GM18499 (cell line): ENCODE measurements at regions not wholly inside any gene's neighbourhood (a gene's known extent, or its start where the extent isn't known, plus 50 kb on each side); places are given as distances from the start of the nearest gene placed in this dataset.

ENCODE experiments used
- ATAC-seq: cut with Tn5 transposase; IDR thresholded peaks from one replicate; pipeline ENCODE4 v1.9.1; 2021; ENCODE audit warnings: moderate number of reproducible peaks; ENCODE audit not compliant: insufficient read depth, unreplicated experiment

DNA sequence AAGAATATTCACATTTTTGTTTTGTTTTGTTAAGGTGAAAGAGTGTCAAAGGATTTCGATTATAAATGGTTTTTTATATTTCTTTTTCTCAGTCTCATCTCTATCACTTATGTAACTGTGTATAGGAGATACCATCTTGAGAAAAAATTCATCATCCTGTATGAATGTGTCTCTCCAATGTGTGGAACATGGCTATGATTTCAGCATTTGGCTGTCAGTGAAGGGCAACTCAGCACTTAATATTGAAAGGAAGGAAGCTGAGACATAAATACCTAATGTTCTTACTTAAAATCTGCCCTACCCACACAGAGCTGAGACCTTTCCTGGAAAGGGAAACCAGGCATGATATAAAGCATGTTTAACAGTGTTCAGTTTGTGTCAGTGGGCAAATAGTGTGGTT is 474.2 kb upstream of the RIOK2 start:
- no peak for ATAC-seq

GRCh38 chr5:97658116-97658900 is 475.3 kb upstream of the RIOK2 start:
- ATAC-seq = no peak

GRCh38 chr5:97666783-97667182 is 483.7 kb upstream of the RIOK2 start:
- ATAC-seq = no peak

DNA sequence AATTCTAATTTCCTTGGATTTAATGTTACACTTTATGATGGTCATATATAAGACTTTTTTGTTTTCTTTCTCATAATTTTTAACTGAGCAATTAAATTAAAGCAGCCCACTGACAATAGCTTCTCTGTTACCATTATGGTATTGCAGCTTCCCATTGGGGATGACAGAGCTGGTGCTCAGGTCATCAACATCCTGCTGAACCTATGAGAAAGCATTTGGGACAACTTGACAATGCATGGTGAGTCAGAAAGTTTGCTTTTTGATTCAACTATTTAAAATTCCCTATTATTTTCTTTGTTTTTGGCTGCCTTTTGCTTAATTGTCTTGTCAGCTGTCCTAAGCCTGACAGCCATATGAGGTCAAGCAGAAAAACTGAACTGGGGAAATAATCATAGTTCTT is 487.4 kb upstream of the RIOK2 start:
- ATAC-seq = no peak

DNA sequence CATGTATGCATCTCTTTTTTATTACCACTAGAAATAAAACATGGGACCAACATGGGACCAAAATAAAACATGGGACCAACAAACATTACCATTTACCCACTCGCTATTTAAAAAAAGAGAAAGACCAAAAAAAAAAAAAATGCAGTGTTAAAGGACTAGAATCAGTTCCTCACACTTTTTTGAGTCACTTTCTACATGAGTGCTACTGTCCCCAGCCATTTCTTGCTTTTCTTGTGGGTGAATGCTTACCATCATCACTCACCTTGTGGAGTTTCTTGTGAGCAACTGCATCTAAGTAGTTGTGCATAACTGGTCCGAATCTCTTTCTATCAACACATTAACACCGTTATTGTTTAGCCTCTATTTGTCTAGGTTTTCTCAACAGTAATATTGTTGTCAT is 493.6 kb upstream of the RIOK2 start:
- ATAC-seq = no peak

DNA sequence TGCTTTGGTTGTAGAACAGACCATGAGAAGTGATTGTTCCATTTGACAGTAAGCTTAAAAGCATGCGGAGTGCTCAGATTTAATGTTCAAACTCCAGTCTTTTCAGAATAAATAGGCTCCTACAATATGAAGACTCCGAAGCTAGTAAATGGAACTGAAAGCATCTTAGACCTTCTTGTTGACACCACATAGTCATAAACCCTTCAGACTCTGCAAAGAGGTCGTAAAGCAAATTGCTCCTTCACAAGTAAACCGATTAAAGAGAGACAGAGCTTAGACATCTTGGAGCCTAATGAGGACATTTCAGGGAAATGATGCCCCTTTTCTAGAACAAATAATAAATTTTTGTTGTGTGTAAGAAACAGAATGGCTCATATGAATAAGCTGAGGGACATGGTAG is 511.0 kb upstream of the RIOK2 start:
- no peak for ATAC-seq

DNA sequence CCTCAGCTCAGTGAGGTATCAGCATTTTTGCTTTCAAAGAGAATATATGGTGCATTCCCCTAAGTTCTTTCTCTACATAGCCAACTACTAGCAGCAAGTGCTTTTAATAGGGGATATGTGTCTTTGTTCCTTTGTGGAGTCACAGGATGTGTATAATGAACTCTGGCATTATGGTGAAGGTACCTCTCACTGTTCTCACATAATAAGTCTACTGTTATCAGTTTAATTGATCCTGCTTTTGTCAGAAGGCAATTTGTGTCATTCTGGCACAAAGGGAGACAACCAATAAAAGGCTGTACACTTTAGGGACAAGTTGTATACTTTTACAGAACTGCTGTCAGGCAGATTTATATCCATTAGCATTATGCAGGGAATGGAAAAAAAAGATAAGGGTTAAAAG is 531.4 kb upstream of the RIOK2 start:
- no peak for ATAC-seq

GRCh38 chr5:97726106-97726505 is 543.1 kb upstream of the RIOK2 start:
- no peak for ATAC-seq

DNA sequence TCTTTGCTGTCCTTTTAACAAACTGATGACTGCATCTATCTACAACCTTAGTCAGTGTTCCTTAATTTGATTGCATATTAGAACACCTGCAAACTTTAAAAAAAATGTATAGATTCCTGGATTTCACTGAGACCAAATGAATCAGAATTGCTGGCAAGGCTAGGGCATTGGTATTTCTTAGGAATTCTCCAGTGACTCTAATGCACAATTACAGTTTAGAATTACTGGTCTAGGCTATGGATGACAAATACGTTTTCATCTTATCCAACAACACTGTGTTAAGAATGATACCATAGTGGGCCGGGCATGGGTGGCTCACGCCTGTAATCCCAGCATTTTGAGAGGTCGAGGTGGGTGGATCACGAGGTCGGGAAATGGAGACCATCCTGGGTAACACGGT is 545.9 kb upstream of the RIOK2 start:
- ATAC-seq = no peak

- no peak for ATAC-seq
These were observed 546.9 kb upstream of the RIOK2 start for GRCh38 chr5:97729938-97730337.

GRCh38 chr5:97735209-97735608 is 552.2 kb upstream of the RIOK2 start:
- ATAC-seq = no peak

- no peak for ATAC-seq
These were observed 554.6 kb upstream of the RIOK2 start for GRCh38 chr5:97737608-97738007.

GRCh38 chr5:97745817-97746216 is 562.8 kb upstream of the RIOK2 start:
- ATAC-seq = no peak

GRCh38 chr5:97750576-97750975 is 567.5 kb upstream of the RIOK2 start:
- no peak for ATAC-seq

GRCh38 chr5:97751540-97751939 is 568.5 kb upstream of the RIOK2 start:
- no peak for ATAC-seq

GRCh38 chr5:97752871-97753270 is 569.8 kb upstream of the RIOK2 start:
- ATAC-seq = no peak

DNA sequence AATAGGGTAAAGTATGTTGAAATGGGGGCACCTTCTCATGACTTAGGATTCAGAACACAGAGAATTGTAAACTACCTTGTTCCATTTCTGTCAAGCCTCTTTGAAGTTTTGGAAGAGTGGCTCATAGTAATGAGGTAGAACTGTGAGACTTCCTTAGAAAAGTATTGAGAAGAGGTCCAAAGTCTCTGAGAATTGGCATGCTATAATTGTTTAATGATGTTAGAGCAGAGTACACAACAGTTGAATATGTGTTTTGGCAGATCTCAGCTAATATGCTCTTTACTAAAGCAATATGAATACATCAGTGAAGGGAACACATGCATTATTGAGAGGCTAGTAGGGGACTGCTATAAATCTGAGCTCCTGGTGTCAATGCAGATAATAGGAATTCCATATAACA is 579.4 kb upstream of the RIOK2 start:
- no peak for ATAC-seq

GRCh38 chr5:97764700-97765099 is 581.7 kb upstream of the RIOK2 start:
- no peak for ATAC-seq

GRCh38 chr5:97778451-97778850 is 595.4 kb upstream of the RIOK2 start:
- ATAC-seq = no peak

GRCh38 chr5:97788369-97788768 is 605.3 kb upstream of the RIOK2 start:
- no peak for ATAC-seq

DNA sequence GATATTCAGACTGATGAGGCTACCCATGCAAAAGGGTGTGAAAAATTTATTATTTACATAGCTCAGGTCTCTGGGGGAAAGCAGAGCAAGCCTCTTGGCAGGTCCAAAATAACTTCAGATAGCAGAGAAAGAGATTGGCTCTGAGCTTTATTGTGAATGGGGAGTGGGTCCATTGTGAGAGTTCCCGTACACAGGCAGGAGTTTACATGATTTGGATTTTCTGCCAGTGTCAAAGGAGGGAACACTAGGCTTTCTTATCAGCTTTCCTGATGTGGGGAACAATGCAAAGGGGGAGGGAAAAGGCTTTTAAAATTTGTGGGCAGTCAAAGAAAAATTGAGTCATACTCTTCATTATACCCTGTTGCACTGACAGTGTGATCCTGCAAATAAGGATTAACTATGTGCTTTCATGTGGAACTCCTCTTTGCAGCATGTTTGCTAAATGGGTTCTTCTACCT is 615.0 kb upstream of the RIOK2 start:
- ATAC-seq = no peak

GRCh38 chr5:97801461-97801860 is 618.4 kb upstream of the RIOK2 start:
- no peak for ATAC-seq
